Skeletal muscle cell (primary cell): ENCODE measurements at regions not wholly inside any gene's neighbourhood (a gene's known extent, or its start where the extent isn't known, plus 50 kb on each side); places are given as distances from the start of the nearest gene placed in this dataset.

Experiments used
- DNase-seq: peaks from one replicate; pipeline ENCODE4 v3.0.0-alpha.2; 2010; ENCODE audit warnings: low read depth
- H3K4me3 ChIP-seq: 2 replicates; pipeline ENCODE4 v1.5.1; 2011; ENCODE audit warnings: low read depth, mild to moderate bottlenecking, control low read depth, low read length, moderate library complexity

DNA sequence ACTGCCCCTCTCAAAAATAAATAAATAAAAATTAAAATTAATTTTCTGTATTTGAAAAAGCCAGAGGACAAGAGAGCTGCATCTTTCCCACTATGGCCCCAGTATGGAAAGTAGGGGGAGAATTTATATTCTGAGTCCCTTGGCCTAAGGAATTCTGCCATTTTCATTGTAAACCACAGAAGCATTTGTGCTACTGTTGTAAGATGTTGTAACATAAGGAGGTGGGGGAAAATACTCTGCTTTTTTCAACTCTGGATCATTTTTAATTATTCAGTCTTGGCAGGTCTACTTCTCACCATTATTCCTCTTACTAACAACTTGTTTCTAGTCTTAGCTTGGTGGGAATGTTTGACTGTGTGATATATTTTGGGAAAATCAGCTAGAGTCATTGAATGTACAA, 52.3 kb upstream of the APC start:
- DNase-seq: no peak
- no peak overlapping the region for H3K4me3 ChIP-seq

DNA sequence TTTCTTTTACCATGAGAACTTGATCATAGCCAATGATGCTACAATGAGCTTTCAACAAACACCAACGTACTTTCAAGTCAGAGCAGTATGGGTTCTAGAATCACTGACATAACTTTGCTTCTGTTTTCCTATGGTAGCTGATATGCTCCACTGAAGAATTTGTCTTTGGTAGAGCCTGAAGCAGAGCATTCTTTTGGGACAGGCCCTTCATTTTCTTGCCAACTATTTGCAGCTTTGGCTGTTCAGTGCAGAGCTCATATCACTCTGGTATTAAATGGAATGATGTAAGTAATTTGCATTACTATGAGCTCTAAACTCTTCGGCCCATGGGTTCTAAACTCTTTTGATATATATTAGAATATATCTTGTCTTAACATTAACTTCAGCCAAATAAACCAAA, 51.8 kb upstream of the APC start:
- no peak overlapping the region for H3K4me3 ChIP-seq
- no peak for DNase-seq

DNA sequence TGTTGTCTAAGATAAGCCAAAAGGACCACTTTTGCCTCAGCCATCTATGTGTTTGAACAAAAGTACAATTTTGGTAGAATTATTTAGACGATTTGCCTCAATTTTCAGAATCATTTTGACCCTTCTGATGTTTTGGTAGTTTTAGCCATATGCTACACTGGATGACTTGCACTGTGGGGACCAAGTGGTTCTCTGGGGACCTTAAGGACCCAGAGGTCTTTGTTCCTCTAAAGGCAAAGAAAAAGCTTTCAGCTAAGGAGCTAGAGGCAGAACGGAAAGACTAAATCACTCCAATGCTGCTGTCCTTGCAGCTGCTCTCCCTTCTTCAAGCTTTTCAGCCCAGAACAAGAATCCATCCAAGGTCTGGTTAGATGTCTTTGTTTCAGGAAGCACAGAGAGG, 51.0 kb upstream of the APC start:
- DNase-seq: no peak
- H3K4me3 ChIP-seq: no peak overlapping the region

DNA sequence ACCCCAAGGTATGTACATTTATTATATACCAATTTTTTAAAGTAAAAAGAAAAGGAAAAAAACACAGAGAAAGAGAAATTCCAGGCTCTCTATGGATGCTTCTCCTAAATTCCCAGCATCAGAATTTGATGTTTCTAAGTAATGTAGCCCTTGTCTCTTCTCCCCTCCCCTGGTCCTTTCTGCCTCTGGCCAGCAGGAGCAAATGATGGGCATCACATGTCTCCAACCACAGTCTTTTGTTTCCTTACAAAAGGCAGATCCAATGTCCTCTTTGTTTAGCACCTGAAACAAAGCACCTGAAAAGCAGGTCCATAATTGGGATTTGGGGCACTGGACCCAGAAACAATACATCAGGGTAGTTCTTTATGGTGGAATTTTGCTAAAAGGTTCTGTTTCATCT, 50.4 kb upstream of the APC start:
- DNase-seq: no peak
- no peak overlapping the region for H3K4me3 ChIP-seq
